GM12878 (cell line): ENCODE measurements at regions not wholly inside any gene's neighbourhood (a gene's known extent, or its start where the extent isn't known, plus 50 kb on each side); places are given as distances from the start of the nearest gene placed in this dataset.

Experiments
- ATAC-seq: fragments of 200-7000 bp; cut with Tn5 transposase; 3 replicates; pipeline ENCODE4 v1.9.1; 2020; ENCODE audit warnings: mild to moderate bottlenecking, moderate library complexity
- BruUV-seq: library from RNA; stranded (reverse); fragments of 400-500 nt; replicated peaks from 2 replicates; lab custom pipeline; 2021; lab: Mats Ljungman, UMichigan
- CTCF ChIA-PET: fragments of 300-600 bp; sonication (Branson Sonifier 250); formaldehyde crosslinking; extraction: SDS; loops from one replicate; lab custom pipeline; 2021; ENCODE audit warnings: inconsistent platforms; lab: Yijun Ruan, JAX
- POLR2A ChIA-PET: fragments of 350-600 bp; formaldehyde crosslinking; extraction: SDS; loops from one replicate; lab custom pipeline; 2021; ENCODE audit warnings: inconsistent platforms; lab: Charles Lee
- RAD21 ChIA-PET: fragments of 300-600 bp; sonication (Branson Sonifier 250); formaldehyde crosslinking; loops from one replicate; lab custom pipeline; 2023; ENCODE audit warnings: antibody characterized with exemption; ENCODE audit not compliant: unreplicated experiment; lab: Charles Lee
- SMC1A ChIA-PET: fragments of 300-600 bp; sonication (Branson Sonifier 250); formaldehyde crosslinking; loops from one replicate; lab custom pipeline; 2023; ENCODE audit not compliant: unreplicated experiment, uncharacterized antibody; lab: Charles Lee
- DNase-seq: peaks from one replicate; pipeline ENCODE4 v3.0.0-alpha.2; 2011; ENCODE audit warnings: low read depth, low spot score
- FAIRE-seq: peaks from 3 replicates; lab custom pipeline; 2011; peaks lifted over from hg19 to GRCh38; lab: Jason Lieb, UNC
- H2AFZ ChIP-seq: 2 replicates; pipeline ENCODE4 v1.6.0; 2011; ENCODE audit warnings: low read depth, low read length, control low read depth; ENCODE audit not compliant: control insufficient read depth
- H3K27ac ChIP-seq: 2 replicates; pipeline ENCODE4 v1.5.1; 2011; ENCODE audit warnings: control low read depth; ENCODE audit not compliant: control insufficient read depth, insufficient read depth
- H3K27me3 ChIP-seq, 2 experiments: replicated peaks in 1 of 2; 2 replicates each; pipeline versions ENCODE4 v1.6.0 to v1.6.1; 2011; ENCODE audit warnings: low read length in 1 of 2; ENCODE audit not compliant: control insufficient read depth in 2 of 2, insufficient read depth in 2 of 2
- H3K36me3 ChIP-seq, 2 experiments: 2 replicates each; pipeline ENCODE4 v1.5.1; 2011; ENCODE audit warnings: low read length in 1 of 2; ENCODE audit not compliant: control insufficient read depth in 2 of 2, insufficient read depth in 2 of 2
- H3K4me1 ChIP-seq: 2 replicates; pipeline ENCODE4 v1.6.1; 2011; ENCODE audit warnings: mild to moderate bottlenecking, low read length, moderate library complexity, mixed read lengths; ENCODE audit not compliant: control insufficient read depth, insufficient read depth
- H3K4me2 ChIP-seq: 2 replicates; pipeline ENCODE4 v1.6.0; 2011; ENCODE audit warnings: control low read depth; ENCODE audit not compliant: control insufficient read depth, insufficient read depth
- H3K4me3 ChIP-seq: fragments of 200-600 bp; sonication (generic); 2 replicates; pipeline ENCODE4 v1.5.1; 2016
- H3K79me2 ChIP-seq: 2 replicates; pipeline ENCODE4 v1.6.0; 2011; ENCODE audit warnings: low read length; ENCODE audit not compliant: control insufficient read depth, insufficient read depth
- H3K9ac ChIP-seq: 2 replicates; pipeline ENCODE4 v1.8.0; 2011; ENCODE audit warnings: low read length, control low read depth, mixed read lengths; ENCODE audit not compliant: control insufficient read depth, insufficient read depth
- H3K9me3 ChIP-seq: replicated peaks from 3 replicates; pipeline ENCODE4 v1.5.1; 2011; ENCODE audit warnings: mild to moderate bottlenecking, low read length; ENCODE audit not compliant: control insufficient read depth, insufficient read depth
- H4K20me1 ChIP-seq: 2 replicates; pipeline ENCODE4 v1.6.0; 2011; ENCODE audit not compliant: control insufficient read depth, insufficient read depth
- BACH1 ChIP-seq: fragments of 450-650 bp; IDR thresholded peaks from 2 replicates; pipeline ENCODE4 v1.6.1; 2017; ENCODE audit warnings: mild to moderate bottlenecking, borderline replicate concordance
- BRCA1 ChIP-seq: IDR thresholded peaks from 2 replicates; pipeline ENCODE4 v1.6.1; 2011; ENCODE audit warnings: low read depth, low read length, improper control_type of control experiment
- FOS ChIP-seq: IDR thresholded peaks from 3 replicates; pipeline ENCODE4 v1.6.1; 2011; ENCODE audit warnings: borderline replicate concordance; ENCODE audit not compliant: insufficient read length; ENCODE audit errors: extremely low read depth
- GATAD2B ChIP-seq: fragments of 450-650 bp; conservative IDR thresholded peaks from 2 replicates; pipeline ENCODE4 v1.6.1; 2017; ENCODE audit warnings: low read depth, mild to moderate bottlenecking, moderate library complexity
- MTA3 ChIP-seq: IDR thresholded peaks from 2 replicates; pipeline ENCODE4 v1.6.1; 2012; ENCODE audit warnings: low read length, inconsistent platforms, borderline replicate concordance
- MYC ChIP-seq: IDR thresholded peaks from 2 replicates; pipeline ENCODE4 v1.6.1; 2011; ENCODE audit warnings: mild to moderate bottlenecking, low read length, moderate library complexity, inconsistent platforms; ENCODE audit not compliant: insufficient read depth, insufficient replicate concordance, insufficient read length, severe bottlenecking
- NR2C1 ChIP-seq: fragments of 450-650 bp; IDR thresholded peaks from 2 replicates; pipeline ENCODE4 v1.6.1; 2017; ENCODE audit warnings: antibody characterized with exemption, mild to moderate bottlenecking, moderate library complexity
- POLR2AphosphoS2 ChIP-seq: IDR thresholded peaks from 2 replicates; pipeline ENCODE4 v1.6.1; 2011; ENCODE audit warnings: low read depth, mild to moderate bottlenecking, low read length, improper control_type of control experiment, moderate library complexity
- RBBP5 ChIP-seq: fragments of 200-600 bp; sonication (generic); conservative IDR thresholded peaks from 2 replicates; pipeline ENCODE4 v1.6.1; 2016
- SRF ChIP-seq, 2 experiments: IDR thresholded peaks; 2 replicates each; pipeline ENCODE4 v1.6.1; 2011; ENCODE audit warnings: low read depth in 2 of 2, low read length in 2 of 2, mild to moderate bottlenecking in 1 of 2, moderate library complexity in 1 of 2
- ZBTB33 ChIP-seq: fragments of 450-650 bp; IDR thresholded peaks from 2 replicates; pipeline ENCODE4 v1.6.1; 2017; ENCODE audit warnings: mild to moderate bottlenecking
- ZNF384 ChIP-seq: IDR thresholded peaks from 2 replicates; pipeline ENCODE4 v1.6.1; 2012; ENCODE audit warnings: low read depth, mild to moderate bottlenecking, low read length, improper control_type of control experiment, borderline replicate concordance
- WGBS: methylation state at CpG from one replicate; pipeline ENCODE4 v1.1.6; 2016; ENCODE audit warnings: low lambda C conversion rate; ENCODE audit not compliant: insufficient replicate concordance, insufficient coverage; ENCODE audit errors: missing lambda C conversion rate; 5-methylcytosine and 5-hydroxymethylcytosine counted together
- in situ Hi-C: fragments of 300-500 bp; cut with MboI; formaldehyde crosslinking; loops from 9 replicates; pipeline ENCODE4 v1.14.3; 2018; ENCODE audit warnings: mixed read lengths
- intact Hi-C: fragments of 100-400 bp; cut with micrococcal nuclease; formaldehyde crosslinking; loops from one replicate; pipeline ENCODE4 v1.14.2; 2022; ENCODE audit not compliant: unreplicated experiment

DNA sequence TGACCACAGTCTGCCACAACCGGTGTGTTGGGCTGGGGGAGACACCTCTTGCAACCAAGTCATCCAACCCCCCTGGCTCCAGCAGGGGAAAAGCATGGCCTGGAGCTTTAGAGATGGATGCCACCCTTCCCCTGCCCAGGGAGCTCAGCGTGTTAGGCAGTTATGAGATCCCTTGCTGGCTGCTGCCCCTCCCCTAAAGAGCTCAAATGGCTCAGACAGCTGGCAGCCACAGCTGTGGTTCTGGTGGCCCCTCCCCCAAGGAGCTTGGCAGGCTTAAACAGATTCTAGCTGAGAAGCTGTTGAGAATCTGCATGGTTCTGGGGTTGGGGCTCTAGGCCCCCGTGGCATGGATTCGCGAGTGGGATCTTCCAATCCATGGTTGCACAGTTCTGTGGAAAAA is 64.7 kb downstream of the TEX51 start:
- BruUV-seq, result no TSS peak
- DNase-seq (no peak), FAIRE-seq (no peak), ATAC-seq (no peak)
- 51% methylated on average over 3 of the region's 5 CpGs for WGBS
- TF ChIP-seq MYC (no peak), NR2C1 (no peak), FOS (no peak), BACH1 (no peak), GATAD2B (no peak), ZNF384 (no peak), RBBP5 (no peak), SRF (IDR thresholded peaks at IDR 0.05; ENCODE audit: low read depth in 2 of 2, low read length in 2 of 2) (no peak), ZBTB33 (no peak), MTA3 (no peak), BRCA1 (no peak), POLR2AphosphoS2 (no peak)
- Histone ChIP-seq H3K9me3 (no peaks in the 10 kb centered on the region), H2AFZ (no peak overlapping the region), H3K27ac (no peak overlapping the region), H3K4me2 (no peak overlapping the region), H3K36me3 (no peaks in the 10 kb centered on the region), H3K27me3 (no peaks in the 10 kb centered on the region), H3K4me3 (no peak overlapping the region), H4K20me1 (no peaks in the 10 kb centered on the region), H3K79me2 (no peaks in the 10 kb centered on the region), H3K9ac (no peak overlapping the region), H3K4me1 (no peaks in the 10 kb centered on the region)
- SMC1A ChIA-PET, result no interaction called here
- POLR2A ChIA-PET, result no interaction called here
- RAD21 ChIA-PET, result no interaction called here
- CTCF ChIA-PET, result interaction anchor here (1.0 kb wide), 1 partner anchor 435 kb away, joined by 3 read pairs; no protein-coding TSS in a partner anchor
- intact Hi-C loops, result no loop called here
- in situ Hi-C loops, result no loop called here
